Body of pancreas (tissue), 4 donors: ENCODE measurements at regions not wholly inside any gene's neighbourhood (a gene's known extent, or its start where the extent isn't known, plus 50 kb on each side); places are given as distances from the start of the nearest gene placed in this dataset.

Experiments used
- POLR2A ChIP-seq, 3 donors: fragments of 450-650 bp; IDR thresholded peaks; one replicate each; pipeline ENCODE4 v1.6.1; 2016; ENCODE audit warnings: antibody characterized with exemption in 3 of 3, mild to moderate bottlenecking in 2 of 3
- TF ChIP-seq, protein P1 (sequence below), 7 experiments: fragments of 450-650 bp in 4 of 7; fragments of 200-600 bp in 3 of 7; sonication (generic) in 3 of 7; IDR thresholded peaks; one replicate each; pipeline ENCODE4 v1.5.1; 2016 to 2019; ENCODE audit warnings: antibody characterized with exemption in 7 of 7

DNA sequence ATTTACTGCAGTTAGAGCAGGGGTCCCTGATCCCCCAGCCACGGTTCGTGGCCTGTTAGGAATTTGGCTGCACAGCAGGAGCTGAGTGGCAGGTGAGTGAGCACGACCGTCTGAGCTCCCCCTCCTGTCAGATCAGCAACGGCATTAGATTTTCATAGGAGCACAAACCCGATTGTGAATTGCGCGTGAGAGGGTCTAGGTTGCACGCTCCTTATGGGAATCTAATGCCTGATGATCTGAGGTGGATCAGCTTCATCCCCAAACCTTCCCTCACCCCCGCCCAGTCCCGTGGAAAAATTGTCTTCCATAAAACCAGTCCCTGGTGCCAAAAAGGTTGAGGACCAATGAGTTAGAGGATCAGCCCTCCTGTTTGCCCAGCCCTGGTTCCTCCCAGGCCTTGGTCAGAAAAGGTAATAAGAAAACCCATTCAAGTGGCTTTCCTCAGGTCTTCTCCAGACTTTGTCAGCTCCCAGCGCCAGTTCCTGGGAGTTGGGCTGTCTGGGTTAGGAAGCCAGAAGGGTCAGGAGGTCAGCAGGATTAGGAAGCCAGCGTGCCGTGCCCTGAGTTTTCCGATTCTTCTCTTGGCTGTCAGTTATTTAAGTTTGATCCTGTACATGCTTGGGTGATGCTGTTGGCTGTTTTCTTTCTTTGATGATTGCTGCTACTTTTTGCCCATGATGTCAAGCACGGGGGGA lies 139.9 kb upstream of the PMEPA1 start:
- TF ChIP-seq, protein P1, sequence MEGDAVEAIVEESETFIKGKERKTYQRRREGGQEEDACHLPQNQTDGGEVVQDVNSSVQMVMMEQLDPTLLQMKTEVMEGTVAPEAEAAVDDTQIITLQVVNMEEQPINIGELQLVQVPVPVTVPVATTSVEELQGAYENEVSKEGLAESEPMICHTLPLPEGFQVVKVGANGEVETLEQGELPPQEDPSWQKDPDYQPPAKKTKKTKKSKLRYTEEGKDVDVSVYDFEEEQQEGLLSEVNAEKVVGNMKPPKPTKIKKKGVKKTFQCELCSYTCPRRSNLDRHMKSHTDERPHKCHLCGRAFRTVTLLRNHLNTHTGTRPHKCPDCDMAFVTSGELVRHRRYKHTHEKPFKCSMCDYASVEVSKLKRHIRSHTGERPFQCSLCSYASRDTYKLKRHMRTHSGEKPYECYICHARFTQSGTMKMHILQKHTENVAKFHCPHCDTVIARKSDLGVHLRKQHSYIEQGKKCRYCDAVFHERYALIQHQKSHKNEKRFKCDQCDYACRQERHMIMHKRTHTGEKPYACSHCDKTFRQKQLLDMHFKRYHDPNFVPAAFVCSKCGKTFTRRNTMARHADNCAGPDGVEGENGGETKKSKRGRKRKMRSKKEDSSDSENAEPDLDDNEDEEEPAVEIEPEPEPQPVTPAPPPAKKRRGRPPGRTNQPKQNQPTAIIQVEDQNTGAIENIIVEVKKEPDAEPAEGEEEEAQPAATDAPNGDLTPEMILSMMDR (IDR thresholded peaks at IDR 0.05): no peak
- no peak for TF ChIP-seq POLR2A (IDR thresholded peaks at IDR 0.05)
